Hepatocyte (in vitro differentiated cells): ENCODE measurements at regions not wholly inside any gene's neighbourhood (a gene's known extent, or its start where the extent isn't known, plus 50 kb on each side); places are given as distances from the start of the nearest gene placed in this dataset.

Source experiments
- CTCF ChIP-seq: fragments of 200-600 bp; sonication (generic); IDR thresholded peaks from 2 replicates; pipeline ENCODE4 v1.5.1; 2016; ENCODE audit warnings: antibody characterized with exemption, mild to moderate bottlenecking; ENCODE audit not compliant: poor library complexity
- EZH2 ChIP-seq: fragments of 200-600 bp; sonication (generic); IDR thresholded peaks from 2 replicates; pipeline ENCODE4 v1.6.1; 2016; ENCODE audit warnings: antibody characterized with exemption, mild to moderate bottlenecking, borderline replicate concordance

DNA sequence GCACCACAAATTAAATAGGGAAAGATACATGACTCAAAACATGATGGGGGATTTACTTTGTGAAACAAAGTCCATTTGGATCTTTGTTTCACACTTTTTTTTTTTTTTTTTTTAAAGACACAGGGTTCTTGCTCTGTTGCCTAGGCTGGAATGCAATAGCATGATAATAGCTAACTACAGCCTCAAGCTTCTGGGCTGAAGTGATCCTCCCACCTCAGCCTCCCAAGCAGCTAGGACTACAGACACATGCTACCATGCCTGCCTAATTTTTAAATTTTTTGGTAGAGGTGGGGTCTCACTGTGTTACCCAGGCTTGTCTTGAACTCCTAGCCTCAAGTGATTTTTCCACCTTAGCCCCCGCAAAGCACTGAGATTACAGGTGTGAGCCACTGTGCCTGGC is 172.6 kb upstream of the KLF14 start:
- TF ChIP-seq EZH2, result no peak
- no peak for TF ChIP-seq CTCF
